Skin of body (tissue), 1 donor: ENCODE measurements at regions not wholly inside any gene's neighbourhood (a gene's known extent, or its start where the extent isn't known, plus 50 kb on each side); places are given as distances from the start of the nearest gene placed in this dataset.
"Not testable (repeated sequence)": the region's sequence is repeated elsewhere in the genome, so short reads cannot be mapped to it uniquely, and the experiment has no call there.

Source experiments
- DNase-seq: peaks from one replicate; lab custom pipeline; 2025; lab: John Stamatoyannopoulos, UW

GRCh38 chr1:4468804-4469514, 185.4 kb upstream of the AJAP1 start:
- no peak for DNase-seq

GRCh38 chr1:4476394-4476793, 178.0 kb upstream of the AJAP1 start:
- DNase-seq: no peak

- no peak for DNase-seq
These were observed 173.0 kb upstream of the AJAP1 start for GRCh38 chr1:4481451-4481850.

- DNase-seq: no peak
These were observed 171.9 kb upstream of the AJAP1 start for GRCh38 chr1:4482526-4482925.

GRCh38 chr1:4483021-4483625, 171.3 kb upstream of the AJAP1 start:
- DNase-seq: no peak

GRCh38 chr1:4485398-4485797, 169.0 kb upstream of the AJAP1 start:
- DNase-seq: no peak

- DNase-seq: no peak
These were observed 168.5 kb upstream of the AJAP1 start for GRCh38 chr1:4485878-4486277.

- no peak for DNase-seq
These were observed 167.8 kb upstream of the AJAP1 start for GRCh38 chr1:4486408-4487120.

GRCh38 chr1:4488018-4488417, 166.4 kb upstream of the AJAP1 start:
- no peak for DNase-seq

GRCh38 chr1:4489486-4489885, 164.9 kb upstream of the AJAP1 start:
- DNase-seq: no peak

GRCh38 chr1:4489992-4490391, 164.4 kb upstream of the AJAP1 start:
- DNase-seq: not testable (repeated sequence)

GRCh38 chr1:4494027-4494426, 160.4 kb upstream of the AJAP1 start:
- no peak for DNase-seq

GRCh38 chr1:4494558-4494957, 159.9 kb upstream of the AJAP1 start:
- no peak for DNase-seq

GRCh38 chr1:4495809-4496208, 158.6 kb upstream of the AJAP1 start:
- DNase-seq: no peak

- DNase-seq: no peak
These were observed 154.0 kb upstream of the AJAP1 start for GRCh38 chr1:4500441-4500840.

GRCh38 chr1:4506591-4506990, 147.8 kb upstream of the AJAP1 start:
- DNase-seq: no peak

GRCh38 chr1:4509206-4509605, 145.2 kb upstream of the AJAP1 start:
- DNase-seq: no peak

- no peak for DNase-seq
These were observed 144.1 kb upstream of the AJAP1 start for GRCh38 chr1:4510276-4510691.

GRCh38 chr1:4511374-4511773, 143.0 kb upstream of the AJAP1 start:
- no peak for DNase-seq

- DNase-seq: peak; percentile 57
These were observed 141.8 kb upstream of the AJAP1 start for GRCh38 chr1:4512636-4513035.

- no peak for DNase-seq
These were observed 140.7 kb upstream of the AJAP1 start for GRCh38 chr1:4513685-4514084.

- DNase-seq: no peak
These were observed 138.6 kb upstream of the AJAP1 start for GRCh38 chr1:4515727-4516289.
